ENCODE measurements at regions not wholly inside any gene's neighbourhood (a gene's known extent, or its start where the extent isn't known, plus 50 kb on each side); places are given as distances from the start of the nearest gene placed in this dataset.

DNA sequence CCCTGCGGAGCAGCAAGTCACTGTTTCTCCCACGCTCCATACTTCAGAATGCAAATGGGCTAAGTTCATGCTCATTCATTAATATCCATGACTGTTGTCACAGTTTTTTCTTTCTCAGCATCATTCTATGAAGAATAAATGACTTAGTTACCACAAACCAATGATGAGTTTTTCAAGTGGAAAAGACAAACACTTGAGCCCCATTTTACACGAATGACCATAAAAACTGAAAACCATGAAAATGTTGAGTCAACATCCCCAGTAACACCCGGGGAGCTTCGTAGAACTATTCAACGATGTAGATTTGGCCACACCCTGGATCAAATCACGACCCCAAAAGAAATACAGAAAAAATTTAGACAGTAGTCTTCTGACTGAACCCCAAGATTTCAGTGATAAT lies 99.8 kb upstream of the GJB6 start (continued):
- TF ChIP-seq, protein P1, sequence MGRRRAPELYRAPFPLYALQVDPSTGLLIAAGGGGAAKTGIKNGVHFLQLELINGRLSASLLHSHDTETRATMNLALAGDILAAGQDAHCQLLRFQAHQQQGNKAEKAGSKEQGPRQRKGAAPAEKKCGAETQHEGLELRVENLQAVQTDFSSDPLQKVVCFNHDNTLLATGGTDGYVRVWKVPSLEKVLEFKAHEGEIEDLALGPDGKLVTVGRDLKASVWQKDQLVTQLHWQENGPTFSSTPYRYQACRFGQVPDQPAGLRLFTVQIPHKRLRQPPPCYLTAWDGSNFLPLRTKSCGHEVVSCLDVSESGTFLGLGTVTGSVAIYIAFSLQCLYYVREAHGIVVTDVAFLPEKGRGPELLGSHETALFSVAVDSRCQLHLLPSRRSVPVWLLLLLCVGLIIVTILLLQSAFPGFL (CRISPR knock-in tag; IDR thresholded peaks at IDR 0.05; ENCODE audit: borderline replicate concordance) = no peak
- TF ChIP-seq GTF2I (CRISPR knock-in tag; conservative IDR thresholded peaks at IDR 0.05) (no peak), CBFB (CRISPR knock-in tag; IDR thresholded peaks at IDR 0.05; ENCODE audit: low read depth) (no peak), ESRRA (CRISPR knock-in tag; IDR thresholded peaks at IDR 0.05; ENCODE audit: borderline replicate concordance) (no peak), ZSCAN18 (CRISPR knock-in tag; IDR thresholded peaks at IDR 0.05) (no peak)
- TF ChIP-seq, protein P2, sequence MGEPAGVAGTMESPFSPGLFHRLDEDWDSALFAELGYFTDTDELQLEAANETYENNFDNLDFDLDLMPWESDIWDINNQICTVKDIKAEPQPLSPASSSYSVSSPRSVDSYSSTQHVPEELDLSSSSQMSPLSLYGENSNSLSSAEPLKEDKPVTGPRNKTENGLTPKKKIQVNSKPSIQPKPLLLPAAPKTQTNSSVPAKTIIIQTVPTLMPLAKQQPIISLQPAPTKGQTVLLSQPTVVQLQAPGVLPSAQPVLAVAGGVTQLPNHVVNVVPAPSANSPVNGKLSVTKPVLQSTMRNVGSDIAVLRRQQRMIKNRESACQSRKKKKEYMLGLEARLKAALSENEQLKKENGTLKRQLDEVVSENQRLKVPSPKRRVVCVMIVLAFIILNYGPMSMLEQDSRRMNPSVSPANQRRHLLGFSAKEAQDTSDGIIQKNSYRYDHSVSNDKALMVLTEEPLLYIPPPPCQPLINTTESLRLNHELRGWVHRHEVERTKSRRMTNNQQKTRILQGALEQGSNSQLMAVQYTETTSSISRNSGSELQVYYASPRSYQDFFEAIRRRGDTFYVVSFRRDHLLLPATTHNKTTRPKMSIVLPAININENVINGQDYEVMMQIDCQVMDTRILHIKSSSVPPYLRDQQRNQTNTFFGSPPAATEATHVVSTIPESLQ (CRISPR knock-in tag; IDR thresholded peaks at IDR 0.05) = no peak
- TF ChIP-seq, protein P3, sequence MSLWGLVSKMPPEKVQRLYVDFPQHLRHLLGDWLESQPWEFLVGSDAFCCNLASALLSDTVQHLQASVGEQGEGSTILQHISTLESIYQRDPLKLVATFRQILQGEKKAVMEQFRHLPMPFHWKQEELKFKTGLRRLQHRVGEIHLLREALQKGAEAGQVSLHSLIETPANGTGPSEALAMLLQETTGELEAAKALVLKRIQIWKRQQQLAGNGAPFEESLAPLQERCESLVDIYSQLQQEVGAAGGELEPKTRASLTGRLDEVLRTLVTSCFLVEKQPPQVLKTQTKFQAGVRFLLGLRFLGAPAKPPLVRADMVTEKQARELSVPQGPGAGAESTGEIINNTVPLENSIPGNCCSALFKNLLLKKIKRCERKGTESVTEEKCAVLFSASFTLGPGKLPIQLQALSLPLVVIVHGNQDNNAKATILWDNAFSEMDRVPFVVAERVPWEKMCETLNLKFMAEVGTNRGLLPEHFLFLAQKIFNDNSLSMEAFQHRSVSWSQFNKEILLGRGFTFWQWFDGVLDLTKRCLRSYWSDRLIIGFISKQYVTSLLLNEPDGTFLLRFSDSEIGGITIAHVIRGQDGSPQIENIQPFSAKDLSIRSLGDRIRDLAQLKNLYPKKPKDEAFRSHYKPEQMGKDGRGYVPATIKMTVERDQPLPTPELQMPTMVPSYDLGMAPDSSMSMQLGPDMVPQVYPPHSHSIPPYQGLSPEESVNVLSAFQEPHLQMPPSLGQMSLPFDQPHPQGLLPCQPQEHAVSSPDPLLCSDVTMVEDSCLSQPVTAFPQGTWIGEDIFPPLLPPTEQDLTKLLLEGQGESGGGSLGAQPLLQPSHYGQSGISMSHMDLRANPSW (CRISPR knock-in tag; conservative IDR thresholded peaks at IDR 0.05; ENCODE audit: low read depth) = no peak

DNA sequence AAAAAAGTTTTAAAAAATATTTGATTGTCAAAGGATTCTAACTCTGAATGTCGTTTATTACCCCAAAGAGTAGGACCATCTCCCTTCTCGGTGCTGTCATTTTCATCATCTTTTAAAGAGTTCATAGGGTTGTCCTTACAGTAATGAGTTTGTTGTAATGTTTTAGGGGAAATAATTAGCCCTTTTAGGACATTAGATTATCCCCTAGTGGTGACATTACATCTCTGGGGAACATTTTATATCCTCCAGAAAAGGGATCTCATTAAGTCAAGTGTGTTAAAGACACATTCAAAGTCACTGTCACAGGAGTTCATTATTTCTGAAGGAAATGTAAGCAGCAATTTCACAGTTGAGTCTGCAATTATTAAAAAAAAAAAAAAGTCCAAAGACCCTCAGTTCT lies 99.3 kb upstream of the GJB6 start:
- TF ChIP-seq, protein P3 (CRISPR knock-in tag; conservative IDR thresholded peaks at IDR 0.05; ENCODE audit: low read depth) = no peak
- TF ChIP-seq, protein P4, sequence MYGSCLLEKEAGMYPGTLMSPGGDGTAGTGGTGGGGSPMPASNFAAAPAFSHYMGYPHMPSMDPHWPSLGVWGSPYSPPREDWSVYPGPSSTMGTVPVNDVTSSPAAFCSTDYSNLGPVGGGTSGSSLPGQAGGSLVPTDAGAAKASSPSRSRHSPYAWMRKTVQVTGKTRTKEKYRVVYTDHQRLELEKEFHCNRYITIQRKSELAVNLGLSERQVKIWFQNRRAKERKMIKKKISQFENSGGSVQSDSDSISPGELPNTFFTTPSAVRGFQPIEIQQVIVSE (CRISPR knock-in tag; IDR thresholded peaks at IDR 0.05; ENCODE audit: borderline replicate concordance) = no peak
- no peak for TF ChIP-seq EMX1 (CRISPR knock-in tag; IDR thresholded peaks at IDR 0.05)
- TF ChIP-seq RELA (CRISPR knock-in tag; IDR thresholded peaks at IDR 0.05; ENCODE audit: borderline replicate concordance) = no peak
- DNase-seq (ENCODE audit: low spot score) (no peak), ATAC-seq (no peak)
- Mint-ChIP-seq H3K27ac (no peak overlapping the region), H3K27me3 (ENCODE audit: low read depth) (no peaks in the 10 kb centered on the region; the same call in 1 of the 2 replicates), H3K36me3 (no peaks in the 10 kb centered on the region), H3K4me3 (no peak overlapping the region), H3K9me3 (0 out of 2 replicates have a peak, but pooled peaks cover 4% of the 10 kb centered on the region), H3K4me1 (peaks cover 23% of the 10 kb centered on the region)
- CTCF ChIA-PET = interaction anchor here (1.4 kb wide), 1 partner anchor 134 kb away, joined by 6 read pairs; no protein-coding TSS in a partner anchor
- POLR2A ChIA-PET = no interaction called here

GRCh38 chr13:20326809-20327208 lies 94.7 kb upstream of the GJB6 start:
- ChIA-PET POLR2A (no interaction called here), CTCF (no interaction called here)
- peaks cover 19% of the 10 kb centered on the region for H3K9me3 Mint-ChIP-seq
- H3K4me1 Mint-ChIP-seq = peaks cover 3% of the 10 kb centered on the region
- DNase-seq (ENCODE audit: low spot score) = no peak
- no peak overlapping the region for H3K27ac Mint-ChIP-seq
- TF ChIP-seq SMAD3 (CRISPR knock-in tag; IDR thresholded peaks at IDR 0.05; ENCODE audit: borderline replicate concordance) = no peak
- H3K27me3 Mint-ChIP-seq (ENCODE audit: low read depth) = peaks cover 2% of the 10 kb centered on the region; the same call in 1 of the 2 replicates
- no peak overlapping the region for H3K4me3 Mint-ChIP-seq
- H3K36me3 Mint-ChIP-seq = peaks cover 13% of the 10 kb centered on the region
- ATAC-seq = no peak

Measured in WTC11 (cell line).